WTC11 (cell line): ENCODE measurements at regions not wholly inside any gene's neighbourhood (a gene's known extent, or its start where the extent isn't known, plus 50 kb on each side); places are given as distances from the start of the nearest gene placed in this dataset.

Experiments
- NFYB ChIP-seq: sonication (generic); formaldehyde crosslinking; conservative IDR thresholded peaks from 2 replicates; pipeline ENCODE4 v1.8.0; 2022; ENCODE audit warnings: low read depth, missing genetic modification reagents
- TF ChIP-seq, protein P1 (sequence below): fragments of 200-600 bp; IDR thresholded peaks from 2 replicates; pipeline ENCODE4 v1.8.0; 2022; ENCODE audit warnings: antibody characterized with exemption

GRCh38 chr17:51359055-51359454, 98.7 kb downstream of the UTP18 start:
- no peak for TF ChIP-seq NFYB (CRISPR knock-in tag)
- TF ChIP-seq, protein P1, sequence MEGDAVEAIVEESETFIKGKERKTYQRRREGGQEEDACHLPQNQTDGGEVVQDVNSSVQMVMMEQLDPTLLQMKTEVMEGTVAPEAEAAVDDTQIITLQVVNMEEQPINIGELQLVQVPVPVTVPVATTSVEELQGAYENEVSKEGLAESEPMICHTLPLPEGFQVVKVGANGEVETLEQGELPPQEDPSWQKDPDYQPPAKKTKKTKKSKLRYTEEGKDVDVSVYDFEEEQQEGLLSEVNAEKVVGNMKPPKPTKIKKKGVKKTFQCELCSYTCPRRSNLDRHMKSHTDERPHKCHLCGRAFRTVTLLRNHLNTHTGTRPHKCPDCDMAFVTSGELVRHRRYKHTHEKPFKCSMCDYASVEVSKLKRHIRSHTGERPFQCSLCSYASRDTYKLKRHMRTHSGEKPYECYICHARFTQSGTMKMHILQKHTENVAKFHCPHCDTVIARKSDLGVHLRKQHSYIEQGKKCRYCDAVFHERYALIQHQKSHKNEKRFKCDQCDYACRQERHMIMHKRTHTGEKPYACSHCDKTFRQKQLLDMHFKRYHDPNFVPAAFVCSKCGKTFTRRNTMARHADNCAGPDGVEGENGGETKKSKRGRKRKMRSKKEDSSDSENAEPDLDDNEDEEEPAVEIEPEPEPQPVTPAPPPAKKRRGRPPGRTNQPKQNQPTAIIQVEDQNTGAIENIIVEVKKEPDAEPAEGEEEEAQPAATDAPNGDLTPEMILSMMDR: no peak
